ENCODE measurements at regions not wholly inside any gene's neighbourhood (a gene's known extent, or its start where the extent isn't known, plus 50 kb on each side); places are given as distances from the start of the nearest gene placed in this dataset.

DNA sequence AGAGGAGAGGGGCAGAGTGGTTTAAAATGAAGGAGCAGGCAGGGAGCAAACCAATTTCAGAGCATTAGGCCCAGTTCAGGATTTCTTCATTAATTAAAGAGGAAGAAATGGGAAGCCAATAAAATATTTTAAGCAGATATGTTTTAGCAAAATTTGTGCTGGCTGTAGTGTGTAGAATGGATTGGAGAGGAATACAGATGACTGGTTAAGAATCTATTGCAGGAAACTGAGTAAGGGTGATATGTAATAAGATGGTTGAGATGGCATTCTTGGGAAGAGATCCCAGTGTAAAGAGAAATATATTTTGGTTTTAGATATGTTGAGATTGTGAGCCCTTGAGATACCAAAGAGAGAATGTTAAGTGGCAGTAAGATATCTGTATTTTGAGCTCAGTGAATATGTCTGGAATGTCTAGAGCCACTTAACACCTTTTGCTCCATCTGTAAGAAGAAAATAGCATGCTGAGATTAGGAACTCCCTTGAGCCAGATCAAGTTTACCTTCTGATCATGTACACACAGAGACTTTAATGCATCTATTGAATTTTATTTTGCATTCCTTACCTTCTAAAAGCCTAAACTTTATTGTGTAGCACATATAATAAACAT, 79.5 kb upstream of the SLC27A6 start:
- dilution Hi-C loops (cut with MboI; ENCODE audit: extremely low pct_ligation_motif_present, low sequenced_read_pairs): no loop called here
- Histone ChIP-seq H4K20me1 (ENCODE audit: control insufficient read depth, extremely low read depth, insufficient read depth, low read length) (no peaks in the 10 kb centered on the region), H3K27ac (ENCODE audit: control insufficient read depth, insufficient read depth, low read length) (no peak overlapping the region), H3K79me2 (ENCODE audit: control insufficient read depth, insufficient read depth, low read length) (no peaks in the 10 kb centered on the region), H3K36me3 (ENCODE audit: control insufficient read depth in 2 of 2, extremely low read depth in 1 of 2, insufficient read depth in 2 of 2, low read length in 2 of 2) (no peaks in the 10 kb centered on the region), H3K9ac (ENCODE audit: control insufficient read depth, extremely low read depth, insufficient read depth, low read length) (no peak overlapping the region), H3K4me3 (ENCODE audit: control insufficient read depth in 2 of 3, extremely low read depth in 1 of 3, insufficient read depth in 2 of 3, low read depth in 1 of 3, low read length in 3 of 3) (no peak overlapping the region), H3K27me3 (ENCODE audit: control insufficient read depth, extremely low read depth, insufficient read depth, low read length) (peaks cover 2% of the 10 kb centered on the region), H3K4me2 (ENCODE audit: control insufficient read depth, extremely low read depth, insufficient read depth, low read depth, low read length) (no peak overlapping the region), H2AFZ (ENCODE audit: control insufficient read depth, low read length) (no peak overlapping the region), H3K9me1 (ENCODE audit: control insufficient read depth, extremely low read depth, insufficient read depth, low read length) (no peaks in the 10 kb centered on the region), H3K4me1 (ENCODE audit: control insufficient read depth, extremely low read depth, insufficient read depth, low read length) (no peaks in the 10 kb centered on the region), H3K9me3 (ENCODE audit: control insufficient read depth, low read depth, low read length) (no peaks in the 10 kb centered on the region)
- TF ChIP-seq, protein P1, sequence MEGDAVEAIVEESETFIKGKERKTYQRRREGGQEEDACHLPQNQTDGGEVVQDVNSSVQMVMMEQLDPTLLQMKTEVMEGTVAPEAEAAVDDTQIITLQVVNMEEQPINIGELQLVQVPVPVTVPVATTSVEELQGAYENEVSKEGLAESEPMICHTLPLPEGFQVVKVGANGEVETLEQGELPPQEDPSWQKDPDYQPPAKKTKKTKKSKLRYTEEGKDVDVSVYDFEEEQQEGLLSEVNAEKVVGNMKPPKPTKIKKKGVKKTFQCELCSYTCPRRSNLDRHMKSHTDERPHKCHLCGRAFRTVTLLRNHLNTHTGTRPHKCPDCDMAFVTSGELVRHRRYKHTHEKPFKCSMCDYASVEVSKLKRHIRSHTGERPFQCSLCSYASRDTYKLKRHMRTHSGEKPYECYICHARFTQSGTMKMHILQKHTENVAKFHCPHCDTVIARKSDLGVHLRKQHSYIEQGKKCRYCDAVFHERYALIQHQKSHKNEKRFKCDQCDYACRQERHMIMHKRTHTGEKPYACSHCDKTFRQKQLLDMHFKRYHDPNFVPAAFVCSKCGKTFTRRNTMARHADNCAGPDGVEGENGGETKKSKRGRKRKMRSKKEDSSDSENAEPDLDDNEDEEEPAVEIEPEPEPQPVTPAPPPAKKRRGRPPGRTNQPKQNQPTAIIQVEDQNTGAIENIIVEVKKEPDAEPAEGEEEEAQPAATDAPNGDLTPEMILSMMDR (optimal IDR thresholded peaks at IDR 0.05 in 1 of 3, IDR thresholded peaks at IDR 0.05 in 1 of 3, conservative IDR thresholded peaks at IDR 0.05 in 1 of 3; ENCODE audit: extremely low read depth in 1 of 3, insufficient read depth in 2 of 3, low read length in 3 of 3): no peak
- no peak for TF ChIP-seq EZH2 (IDR thresholded peaks at IDR 0.05; ENCODE audit: low read length)
- no peak for DNase-seq (ENCODE audit: low read depth, low spot score)
- no peak for FAIRE-seq

DNA sequence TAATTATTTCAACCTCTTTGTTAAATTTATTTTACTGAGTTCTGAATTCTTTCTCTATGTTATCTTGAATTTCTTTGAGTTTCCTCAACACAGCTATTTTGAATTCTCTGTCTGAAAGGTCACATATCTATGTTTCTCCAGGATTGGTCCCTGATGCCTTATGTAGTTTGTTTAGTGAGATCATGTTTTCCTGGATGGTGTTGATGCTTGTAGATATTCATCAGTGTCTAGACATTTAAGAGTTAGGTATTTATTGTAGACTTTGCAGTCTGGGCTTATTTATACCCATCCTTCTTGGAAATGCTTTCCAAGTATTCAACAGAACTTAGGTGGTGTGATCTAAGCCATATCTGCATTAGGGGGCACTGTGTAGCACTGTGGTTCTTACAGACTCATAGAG, 70.2 kb upstream of the SLC27A6 start:
- H3K36me3 ChIP-seq (ENCODE audit: control insufficient read depth in 2 of 2, extremely low read depth in 1 of 2, insufficient read depth in 2 of 2, low read length in 2 of 2): no peaks in the 10 kb centered on the region
- no peaks in the 10 kb centered on the region for H3K9me3 ChIP-seq (ENCODE audit: control insufficient read depth, low read depth, low read length)
- DNase-seq (ENCODE audit: low read depth, low spot score) (no peak), FAIRE-seq (no peak)
- dilution Hi-C loops (cut with MboI; ENCODE audit: extremely low pct_ligation_motif_present, low sequenced_read_pairs): no loop called here
- H3K4me1 ChIP-seq (ENCODE audit: control insufficient read depth, extremely low read depth, insufficient read depth, low read length): no peaks in the 10 kb centered on the region
- H3K27me3 ChIP-seq (ENCODE audit: control insufficient read depth, extremely low read depth, insufficient read depth, low read length): no peaks in the 10 kb centered on the region
- no peak overlapping the region for H3K9ac ChIP-seq (ENCODE audit: control insufficient read depth, extremely low read depth, insufficient read depth, low read length)
- no peaks in the 10 kb centered on the region for H3K9me1 ChIP-seq (ENCODE audit: control insufficient read depth, extremely low read depth, insufficient read depth, low read length)
- no peaks in the 10 kb centered on the region for H4K20me1 ChIP-seq (ENCODE audit: control insufficient read depth, extremely low read depth, insufficient read depth, low read length)
- no peak overlapping the region for H2AFZ ChIP-seq (ENCODE audit: control insufficient read depth, low read length)
- no peak for TF ChIP-seq EZH2 (IDR thresholded peaks at IDR 0.05; ENCODE audit: low read length)
- TF ChIP-seq, protein P1 (optimal IDR thresholded peaks at IDR 0.05 in 1 of 3, IDR thresholded peaks at IDR 0.05 in 1 of 3, conservative IDR thresholded peaks at IDR 0.05 in 1 of 3; ENCODE audit: extremely low read depth in 1 of 3, insufficient read depth in 2 of 3, low read length in 3 of 3): no peak
- H3K4me3 ChIP-seq (ENCODE audit: control insufficient read depth in 2 of 3, extremely low read depth in 1 of 3, insufficient read depth in 2 of 3, low read depth in 1 of 3, low read length in 3 of 3): no peak overlapping the region
- no peak overlapping the region for H3K27ac ChIP-seq (ENCODE audit: control insufficient read depth, insufficient read depth, low read length)
- no peaks in the 10 kb centered on the region for H3K79me2 ChIP-seq (ENCODE audit: control insufficient read depth, insufficient read depth, low read length)
- no peak overlapping the region for H3K4me2 ChIP-seq (ENCODE audit: control insufficient read depth, extremely low read depth, insufficient read depth, low read depth, low read length)
